Panc1 (cell line): ENCODE measurements at regions not wholly inside any gene's neighbourhood (a gene's known extent, or its start where the extent isn't known, plus 50 kb on each side); places are given as distances from the start of the nearest gene placed in this dataset.

Experiments used
- ATAC-seq: fragments of 200-7000 bp; cut with Tn5 transposase; 2 replicates; pipeline ENCODE4 v1.9.1; 2020; ENCODE audit warnings: mild to moderate bottlenecking, moderate library complexity
- BruUV-seq: library from RNA; stranded (reverse); fragments of 400-500 nt; replicated peaks from 2 replicates; lab custom pipeline; 2021; lab: Mats Ljungman, UMichigan
- CTCF ChIA-PET: fragments of 300-600 bp; sonication (Branson Sonifier 250); formaldehyde crosslinking; loops from one replicate; lab custom pipeline; 2022; ENCODE audit warnings: antibody characterized with exemption; lab: Charles Lee
- POLR2A ChIA-PET: fragments of 300-600 bp; sonication (Branson Sonifier 250); formaldehyde crosslinking; loops from one replicate; lab custom pipeline; 2022; ENCODE audit warnings: antibody characterized with exemption; lab: Charles Lee
- DNase-seq: peaks from one replicate; pipeline ENCODE4 v3.0.0-alpha.2; 2010; ENCODE audit warnings: low read depth, low spot score
- H3K27ac ChIP-seq: 2 replicates; pipeline ENCODE4 v1.5.1; 2011; ENCODE audit warnings: mild to moderate bottlenecking, low read length, inconsistent platforms
- H3K27me3 ChIP-seq: fragments of 200-500 bp; sonication (Bioruptor generic); 2 replicates; pipeline ENCODE4 v1.6.0; 2014; ENCODE audit warnings: low read length, inconsistent platforms; ENCODE audit not compliant: control insufficient read depth, insufficient read depth
- H3K36me3 ChIP-seq: fragments of 200-500 bp; sonication (Bioruptor generic); 2 replicates; pipeline ENCODE4 v1.5.1; 2014; ENCODE audit warnings: inconsistent platforms, mild to moderate bottlenecking, low read length, moderate library complexity; ENCODE audit not compliant: control insufficient read depth, insufficient read depth
- H3K4me1 ChIP-seq: 2 replicates; pipeline ENCODE4 v1.5.1; 2011; ENCODE audit warnings: inconsistent platforms, mild to moderate bottlenecking, low read length, moderate library complexity; ENCODE audit not compliant: control insufficient read depth, insufficient read depth
- H3K4me3 ChIP-seq, 2 experiments: 2 replicates each; pipeline ENCODE4 v1.5.1; 2011 to 2012; ENCODE audit warnings: low read depth in 2 of 2, low read length in 2 of 2, mild to moderate bottlenecking in 2 of 2, inconsistent platforms in 1 of 2, moderate library complexity in 1 of 2
- H3K9me3 ChIP-seq: fragments of 200-500 bp; sonication (Bioruptor generic); 2 replicates; pipeline ENCODE4 v1.5.1; 2014; ENCODE audit warnings: low read depth, mild to moderate bottlenecking, inconsistent platforms, low read length, moderate library complexity; ENCODE audit not compliant: control insufficient read depth, insufficient read depth
- POLR2AphosphoS5 ChIP-seq: IDR thresholded peaks from 2 replicates; pipeline ENCODE4 v1.6.1; 2012; ENCODE audit warnings: mild to moderate bottlenecking, low read depth, low read length, moderate library complexity
- SIN3A ChIP-seq: IDR thresholded peaks from 2 replicates; pipeline ENCODE4 v1.6.1; 2012; ENCODE audit warnings: low read depth, mild to moderate bottlenecking, low read length, moderate library complexity, borderline replicate concordance; ENCODE audit not compliant: insufficient read depth
- TCF7L2 ChIP-seq: IDR thresholded peaks from 2 replicates; pipeline ENCODE4 v1.6.1; 2011; ENCODE audit warnings: mild to moderate bottlenecking, low read depth, low read length, inconsistent platforms
- in situ Hi-C: cut with HindIII; loops from 2 replicates; pipeline ENCODE4 v1.10.0; 2016; ENCODE audit warnings: low sequenced_read_pairs, low pct_unique_long_range_greater_than_20kb
- intact Hi-C: fragments of 100-400 bp; cut with micrococcal nuclease; formaldehyde crosslinking; loops from one replicate; pipeline ENCODE4 v1.10.0; 2022; ENCODE audit not compliant: unreplicated experiment
- TF ChIP-seq, protein P1 (sequence below), 2 experiments: IDR thresholded peaks; 2 replicates each; pipeline ENCODE4 v1.6.1; 2011 to 2012; ENCODE audit warnings: low read depth in 2 of 2, control low read depth in 1 of 2, low read length in 1 of 2, mild to moderate bottlenecking in 1 of 2, moderate library complexity in 1 of 2; ENCODE audit not compliant: insufficient read depth in 1 of 2
- TF ChIP-seq, protein P2 (sequence below): fragments of 450-650 bp; IDR thresholded peaks from 2 replicates; pipeline ENCODE4 v1.5.1; 2017; ENCODE audit warnings: mild to moderate bottlenecking

DNA sequence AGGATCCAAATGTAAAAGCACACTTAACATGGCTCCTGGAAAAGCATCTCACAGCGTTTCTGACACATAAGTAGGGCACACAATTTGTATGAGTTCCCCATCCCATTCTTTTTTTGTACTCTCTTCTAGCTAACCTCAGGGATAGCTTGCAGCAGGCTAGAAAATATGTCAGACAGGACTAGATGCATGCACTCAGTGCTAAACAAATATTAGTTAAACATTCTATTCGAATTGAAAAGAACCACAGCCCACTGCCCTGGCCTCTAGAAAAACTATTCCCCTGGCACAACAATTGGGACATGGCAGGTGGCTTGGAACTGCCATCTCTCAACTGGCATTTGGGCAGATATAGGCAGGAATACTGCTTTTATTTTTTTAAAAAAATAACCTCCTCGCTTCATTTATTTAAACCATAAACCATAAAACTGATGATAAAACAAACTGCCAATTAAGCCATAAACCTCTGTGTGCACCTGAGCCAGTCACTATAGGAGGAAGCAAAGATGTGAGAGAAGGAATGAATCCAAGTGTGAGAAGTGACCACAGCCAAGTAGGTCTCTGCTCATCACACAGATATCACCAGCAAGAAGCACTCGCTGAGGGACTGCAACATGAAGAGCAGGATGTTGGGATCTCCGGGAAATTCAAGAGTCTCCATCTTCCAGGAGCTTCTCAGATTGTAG, 394.1 kb downstream of the NEBL start:
- no peaks in the 10 kb centered on the region for H3K9me3 ChIP-seq
- no peaks in the 10 kb centered on the region for H3K27me3 ChIP-seq
- POLR2A ChIA-PET, result no interaction called here
- intact Hi-C loops (no loop called here), in situ Hi-C loops (no loop called here)
- ATAC-seq (no peak), DNase-seq (no peak)
- no peak overlapping the region for H3K4me3 ChIP-seq
- H3K36me3 ChIP-seq, result no peaks in the 10 kb centered on the region
- BruUV-seq, result no TSS peak
- no peak overlapping the region for H3K27ac ChIP-seq
- CTCF ChIA-PET, result no interaction called here
- no peaks in the 10 kb centered on the region for H3K4me1 ChIP-seq
- TF ChIP-seq, protein P1, sequence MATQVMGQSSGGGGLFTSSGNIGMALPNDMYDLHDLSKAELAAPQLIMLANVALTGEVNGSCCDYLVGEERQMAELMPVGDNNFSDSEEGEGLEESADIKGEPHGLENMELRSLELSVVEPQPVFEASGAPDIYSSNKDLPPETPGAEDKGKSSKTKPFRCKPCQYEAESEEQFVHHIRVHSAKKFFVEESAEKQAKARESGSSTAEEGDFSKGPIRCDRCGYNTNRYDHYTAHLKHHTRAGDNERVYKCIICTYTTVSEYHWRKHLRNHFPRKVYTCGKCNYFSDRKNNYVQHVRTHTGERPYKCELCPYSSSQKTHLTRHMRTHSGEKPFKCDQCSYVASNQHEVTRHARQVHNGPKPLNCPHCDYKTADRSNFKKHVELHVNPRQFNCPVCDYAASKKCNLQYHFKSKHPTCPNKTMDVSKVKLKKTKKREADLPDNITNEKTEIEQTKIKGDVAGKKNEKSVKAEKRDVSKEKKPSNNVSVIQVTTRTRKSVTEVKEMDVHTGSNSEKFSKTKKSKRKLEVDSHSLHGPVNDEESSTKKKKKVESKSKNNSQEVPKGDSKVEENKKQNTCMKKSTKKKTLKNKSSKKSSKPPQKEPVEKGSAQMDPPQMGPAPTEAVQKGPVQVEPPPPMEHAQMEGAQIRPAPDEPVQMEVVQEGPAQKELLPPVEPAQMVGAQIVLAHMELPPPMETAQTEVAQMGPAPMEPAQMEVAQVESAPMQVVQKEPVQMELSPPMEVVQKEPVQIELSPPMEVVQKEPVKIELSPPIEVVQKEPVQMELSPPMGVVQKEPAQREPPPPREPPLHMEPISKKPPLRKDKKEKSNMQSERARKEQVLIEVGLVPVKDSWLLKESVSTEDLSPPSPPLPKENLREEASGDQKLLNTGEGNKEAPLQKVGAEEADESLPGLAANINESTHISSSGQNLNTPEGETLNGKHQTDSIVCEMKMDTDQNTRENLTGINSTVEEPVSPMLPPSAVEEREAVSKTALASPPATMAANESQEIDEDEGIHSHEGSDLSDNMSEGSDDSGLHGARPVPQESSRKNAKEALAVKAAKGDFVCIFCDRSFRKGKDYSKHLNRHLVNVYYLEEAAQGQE (IDR thresholded peaks at IDR 0.05; ENCODE audit: insufficient read depth in 1 of 2, low read depth in 2 of 2, low read length in 1 of 2), result no peak
- TF ChIP-seq POLR2AphosphoS5 (no peak), TCF7L2 (no peak), SIN3A (no peak)
- TF ChIP-seq, protein P2, sequence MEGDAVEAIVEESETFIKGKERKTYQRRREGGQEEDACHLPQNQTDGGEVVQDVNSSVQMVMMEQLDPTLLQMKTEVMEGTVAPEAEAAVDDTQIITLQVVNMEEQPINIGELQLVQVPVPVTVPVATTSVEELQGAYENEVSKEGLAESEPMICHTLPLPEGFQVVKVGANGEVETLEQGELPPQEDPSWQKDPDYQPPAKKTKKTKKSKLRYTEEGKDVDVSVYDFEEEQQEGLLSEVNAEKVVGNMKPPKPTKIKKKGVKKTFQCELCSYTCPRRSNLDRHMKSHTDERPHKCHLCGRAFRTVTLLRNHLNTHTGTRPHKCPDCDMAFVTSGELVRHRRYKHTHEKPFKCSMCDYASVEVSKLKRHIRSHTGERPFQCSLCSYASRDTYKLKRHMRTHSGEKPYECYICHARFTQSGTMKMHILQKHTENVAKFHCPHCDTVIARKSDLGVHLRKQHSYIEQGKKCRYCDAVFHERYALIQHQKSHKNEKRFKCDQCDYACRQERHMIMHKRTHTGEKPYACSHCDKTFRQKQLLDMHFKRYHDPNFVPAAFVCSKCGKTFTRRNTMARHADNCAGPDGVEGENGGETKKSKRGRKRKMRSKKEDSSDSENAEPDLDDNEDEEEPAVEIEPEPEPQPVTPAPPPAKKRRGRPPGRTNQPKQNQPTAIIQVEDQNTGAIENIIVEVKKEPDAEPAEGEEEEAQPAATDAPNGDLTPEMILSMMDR, result no peak

DNA sequence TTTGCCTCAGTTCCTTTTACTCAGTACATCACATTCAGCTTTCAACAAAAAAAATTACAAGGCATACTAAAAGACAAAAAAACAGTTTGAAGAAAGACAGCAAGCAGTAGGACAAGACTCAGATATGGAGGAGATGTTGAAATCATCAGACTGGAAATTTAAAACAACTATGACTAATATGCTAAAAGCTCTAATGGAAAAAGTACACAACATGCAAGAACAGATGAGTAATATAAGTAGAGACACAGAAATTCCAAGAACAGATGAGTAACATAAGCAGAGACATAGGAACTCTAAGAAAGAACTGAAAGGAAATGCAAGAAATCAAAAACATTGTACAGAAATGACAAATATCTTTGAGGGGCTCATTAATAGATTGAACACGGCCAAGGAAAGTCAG, 402.6 kb downstream of the NEBL start:
- Histone ChIP-seq H3K27ac (no peak overlapping the region), H3K9me3 (no peaks in the 10 kb centered on the region), H3K4me1 (no peaks in the 10 kb centered on the region), H3K36me3 (no peaks in the 10 kb centered on the region), H3K4me3 (no peak overlapping the region), H3K27me3 (no peaks in the 10 kb centered on the region)
- intact Hi-C loops (no loop called here), in situ Hi-C loops (no loop called here)
- ATAC-seq (no peak), DNase-seq (no peak)
- POLR2A ChIA-PET, result no interaction called here
- TF ChIP-seq SIN3A (no peak), POLR2AphosphoS5 (no peak), TCF7L2 (no peak)
- TF ChIP-seq, protein P1 (IDR thresholded peaks at IDR 0.05; ENCODE audit: insufficient read depth in 1 of 2, low read depth in 2 of 2, low read length in 1 of 2), result no peak
- TF ChIP-seq, protein P2, result no peak
- BruUV-seq, result no TSS peak
- CTCF ChIA-PET, result no interaction called here
